ENCODE measurements at regions not wholly inside any gene's neighbourhood (a gene's known extent, or its start where the extent isn't known, plus 50 kb on each side); places are given as distances from the start of the nearest gene placed in this dataset.
"Not testable (repeated sequence)": the region's sequence is repeated elsewhere in the genome, so short reads cannot be mapped to it uniquely, and the experiment has no call there.

GRCh38 chr5:6106756-6107155, 271.6 kb downstream of the MED10 start:
- no peak for DNase-seq
- in situ Hi-C loops (cut with HindIII; ENCODE audit: low pct_ligation_motif_present, low pct_unique_long_range_greater_than_20kb, low sequenced_read_pairs), result no loop called here

GRCh38 chr5:6105320-6105719, 273.0 kb downstream of the MED10 start:
- no peak for DNase-seq

DNA sequence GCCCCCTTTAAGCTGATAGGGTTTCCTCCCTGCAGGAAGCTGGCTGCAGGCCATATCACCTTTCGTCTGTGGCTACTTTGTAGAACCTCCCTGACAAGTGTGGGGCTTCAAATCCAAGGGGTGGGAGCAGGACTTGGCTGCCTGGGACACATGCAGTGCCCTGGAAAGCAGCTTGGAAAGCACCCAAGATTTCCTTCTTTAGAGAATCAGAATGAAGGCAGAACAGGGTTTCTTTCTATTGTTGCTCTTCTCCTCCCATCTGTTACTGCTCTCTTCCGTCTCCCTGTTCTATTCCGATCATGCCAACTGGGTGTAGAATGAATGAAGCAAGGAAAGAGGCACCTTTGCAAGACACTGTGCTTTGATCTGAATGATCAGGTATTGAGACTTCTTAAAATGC, 282.2 kb downstream of the MED10 start:
- no peak for DNase-seq
- in situ Hi-C loops (cut with HindIII; ENCODE audit: low pct_ligation_motif_present, low pct_unique_long_range_greater_than_20kb, low sequenced_read_pairs), result no loop called here

More at GRCh38 chr5:6105320-6105719, 273.0 kb downstream of the MED10 start:
- in situ Hi-C loops (cut with HindIII; ENCODE audit: low pct_ligation_motif_present, low pct_unique_long_range_greater_than_20kb, low sequenced_read_pairs), result no loop called here

- in situ Hi-C loops (cut with HindIII; ENCODE audit: low pct_ligation_motif_present, low pct_unique_long_range_greater_than_20kb, low sequenced_read_pairs); DNase-seq: not testable (repeated sequence)
Observed at GRCh38 chr5:6094180-6094579, 284.2 kb downstream of the MED10 start.

DNA sequence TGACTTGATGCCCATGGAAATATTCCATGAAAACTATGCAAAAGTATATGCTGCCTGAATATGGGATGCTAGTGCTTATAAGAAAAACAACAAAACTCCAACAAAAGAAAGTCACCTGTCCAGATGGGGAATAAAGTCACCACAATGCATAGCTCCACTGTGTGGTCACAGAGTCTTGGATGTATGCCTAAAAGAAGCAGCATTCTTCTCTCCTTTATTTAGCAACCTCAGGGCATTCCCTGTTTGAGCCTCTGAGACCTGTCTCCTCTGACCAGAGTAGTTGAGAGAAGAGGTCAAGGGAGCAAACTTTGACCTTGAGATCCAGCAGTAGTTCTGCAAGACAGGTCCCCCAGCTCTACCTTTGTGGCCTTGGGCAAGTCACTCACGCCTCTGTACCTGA, 287.5 kb downstream of the MED10 start:
- in situ Hi-C loops (cut with HindIII; ENCODE audit: low pct_ligation_motif_present, low pct_unique_long_range_greater_than_20kb, low sequenced_read_pairs), result no loop called here
- no peak for DNase-seq

DNA sequence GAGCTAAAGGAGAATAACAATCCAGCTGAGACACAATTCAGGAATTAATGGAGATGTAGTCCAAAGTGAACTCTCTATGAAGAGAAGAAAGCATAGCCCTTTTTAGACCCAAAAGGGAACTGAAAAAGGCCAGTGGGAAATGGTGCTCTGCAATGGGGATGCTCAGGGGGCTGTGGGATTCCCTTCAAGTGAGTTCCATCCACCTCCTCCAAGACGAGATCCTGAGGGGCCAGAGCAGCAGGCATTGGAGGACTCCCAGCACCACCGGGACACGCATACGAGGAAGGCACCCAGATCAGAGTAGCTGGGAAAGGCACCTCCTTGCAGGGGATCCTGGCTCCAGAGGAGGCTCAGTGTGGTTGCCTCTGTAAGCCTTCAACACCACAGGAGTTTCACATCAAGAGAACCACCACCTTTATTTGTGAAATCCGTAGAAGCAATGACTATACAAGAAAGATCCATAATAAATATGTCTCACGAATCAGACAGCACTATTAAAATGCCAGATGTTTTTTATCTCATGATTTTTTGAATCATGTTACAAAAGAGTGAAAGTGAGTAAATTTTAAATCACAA, 288.2 kb downstream of the MED10 start:
- in situ Hi-C loops (cut with HindIII; ENCODE audit: low pct_ligation_motif_present, low pct_unique_long_range_greater_than_20kb, low sequenced_read_pairs), result no loop called here
- no peak for DNase-seq

- DNase-seq, result no peak
- in situ Hi-C loops (cut with HindIII; ENCODE audit: low pct_ligation_motif_present, low pct_unique_long_range_greater_than_20kb, low sequenced_read_pairs), result no loop called here
Observed at GRCh38 chr5:6088706-6089105, 289.6 kb downstream of the MED10 start.

- in situ Hi-C loops (cut with HindIII; ENCODE audit: low pct_ligation_motif_present, low pct_unique_long_range_greater_than_20kb, low sequenced_read_pairs), result no loop called here
- no peak for DNase-seq
Observed at GRCh38 chr5:6087576-6087975, 290.8 kb downstream of the MED10 start.

GRCh38 chr5:6086871-6087270, 291.5 kb downstream of the MED10 start:
- DNase-seq, result no peak
- in situ Hi-C loops (cut with HindIII; ENCODE audit: low pct_ligation_motif_present, low pct_unique_long_range_greater_than_20kb, low sequenced_read_pairs), result no loop called here

DNA sequence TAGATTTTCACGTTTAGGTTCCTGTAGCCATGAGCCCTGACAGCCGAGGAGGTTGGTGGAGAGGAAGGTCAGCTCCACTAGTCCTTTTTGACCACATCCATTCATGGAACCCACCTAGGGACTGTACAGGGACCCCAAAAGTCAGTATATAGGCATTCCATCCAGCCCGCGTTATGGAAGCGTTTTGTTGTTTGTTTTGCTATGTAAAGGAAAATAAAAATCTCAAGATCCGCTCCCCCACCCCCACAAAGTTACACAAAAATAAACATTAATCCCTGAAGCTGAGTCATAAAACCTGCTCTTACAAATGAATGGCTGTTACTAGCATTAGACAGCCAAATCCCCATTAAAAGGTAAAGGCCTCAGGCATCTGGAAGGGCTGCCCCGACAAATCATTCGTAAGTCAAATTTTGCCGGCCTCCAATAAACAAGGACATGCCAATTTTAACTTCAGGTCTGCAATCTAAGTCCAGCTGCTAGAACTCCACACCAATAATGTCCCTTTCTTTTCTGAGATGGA, 292.9 kb downstream of the MED10 start:
- in situ Hi-C loops (cut with HindIII; ENCODE audit: low pct_ligation_motif_present, low pct_unique_long_range_greater_than_20kb, low sequenced_read_pairs), result no loop called here

GRCh38 chr5:6084836-6085235, 293.5 kb downstream of the MED10 start:
- in situ Hi-C loops (cut with HindIII; ENCODE audit: low pct_ligation_motif_present, low pct_unique_long_range_greater_than_20kb, low sequenced_read_pairs), result no loop called here
- no peak for DNase-seq

More for the DNA sequence above, 292.9 kb downstream of the MED10 start:
- no peak for DNase-seq

DNA sequence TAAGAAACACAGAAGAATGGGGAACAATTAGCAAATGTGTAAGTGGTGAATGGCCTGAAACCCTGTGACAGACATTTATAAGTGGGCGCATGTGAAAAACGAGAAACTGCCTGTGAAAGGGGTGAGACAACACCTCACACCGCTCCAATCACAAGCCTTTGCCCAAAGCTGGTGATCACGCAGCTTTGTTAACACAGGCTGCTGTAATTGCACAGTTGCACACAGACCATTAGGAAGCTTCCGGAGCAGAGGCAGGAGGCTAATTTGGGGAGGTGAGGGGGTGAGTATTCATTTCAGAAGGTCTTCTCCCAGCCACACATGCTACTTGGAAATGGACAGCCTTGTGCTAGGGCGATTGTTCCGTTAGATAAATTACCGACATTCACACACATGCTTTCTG, 294.0 kb downstream of the MED10 start:
- DNase-seq, result no peak
- in situ Hi-C loops (cut with HindIII; ENCODE audit: low pct_ligation_motif_present, low pct_unique_long_range_greater_than_20kb, low sequenced_read_pairs), result no loop called here

GRCh38 chr5:6083311-6083978, 294.9 kb downstream of the MED10 start:
- in situ Hi-C loops (cut with HindIII; ENCODE audit: low pct_ligation_motif_present, low pct_unique_long_range_greater_than_20kb, low sequenced_read_pairs), result no loop called here
- DNase-seq, result no peak

GRCh38 chr5:6082685-6083084, 295.7 kb downstream of the MED10 start:
- DNase-seq, result no peak
- in situ Hi-C loops (cut with HindIII; ENCODE audit: low pct_ligation_motif_present, low pct_unique_long_range_greater_than_20kb, low sequenced_read_pairs), result no loop called here

GRCh38 chr5:6081727-6082210, 296.6 kb downstream of the MED10 start:
- DNase-seq, result no peak
- in situ Hi-C loops (cut with HindIII; ENCODE audit: low pct_ligation_motif_present, low pct_unique_long_range_greater_than_20kb, low sequenced_read_pairs), result no loop called here

DNA sequence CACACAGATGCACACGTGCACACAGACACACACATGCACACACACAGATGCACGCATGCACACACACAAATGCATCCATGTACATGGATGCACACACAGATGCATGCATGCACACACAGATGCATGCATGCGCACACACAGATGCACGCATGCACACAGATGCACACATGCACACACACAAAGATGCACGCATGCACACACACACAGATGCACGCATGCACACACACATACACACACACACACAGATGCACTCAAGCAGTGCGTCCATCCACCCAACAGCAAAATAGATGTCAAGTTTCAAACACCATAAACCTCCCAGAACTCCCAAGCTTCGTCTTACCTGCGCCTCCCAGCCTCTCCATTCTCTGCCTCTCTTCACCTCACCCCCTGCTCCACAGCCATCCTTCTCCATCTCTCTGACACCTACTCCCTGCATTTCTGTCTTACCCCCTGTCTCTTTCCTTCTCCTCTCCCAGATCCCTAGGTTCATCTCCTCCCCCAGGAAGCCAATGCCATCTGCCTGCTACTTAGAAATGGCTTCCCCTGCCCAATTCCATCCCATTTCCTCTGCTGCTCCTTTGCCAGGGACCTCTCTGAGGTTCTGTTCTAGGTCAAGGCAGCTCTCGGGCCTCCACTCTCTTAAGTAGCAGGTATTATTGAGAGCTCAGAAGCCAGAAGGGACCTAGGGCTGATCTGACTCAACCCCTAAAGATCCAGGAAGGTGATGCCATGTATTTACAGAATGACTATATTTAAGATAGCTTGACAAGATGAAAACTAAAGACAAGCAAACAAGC, 297.2 kb downstream of the MED10 start:
- DNase-seq, result no peak
- in situ Hi-C loops (cut with HindIII; ENCODE audit: low pct_ligation_motif_present, low pct_unique_long_range_greater_than_20kb, low sequenced_read_pairs), result no loop called here

DNA sequence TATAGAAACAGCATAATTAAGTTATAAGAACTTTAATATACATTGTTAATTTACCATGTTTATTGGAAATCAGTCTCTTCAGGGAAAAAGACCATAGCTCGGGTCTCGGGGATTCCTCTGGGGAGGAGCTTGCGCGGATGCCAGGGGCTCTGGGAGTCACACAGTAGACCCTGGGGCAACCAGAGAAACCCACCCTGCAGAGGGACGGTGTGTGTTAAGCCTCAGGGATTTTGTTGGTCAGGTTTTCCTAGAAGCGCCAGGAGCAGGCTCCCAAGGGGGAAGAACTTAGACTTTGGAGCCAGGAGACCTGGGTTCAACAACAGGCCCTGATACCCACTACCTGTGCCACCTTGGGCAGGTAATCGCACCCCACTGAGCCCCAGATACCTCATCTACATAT, 297.9 kb downstream of the MED10 start:
- in situ Hi-C loops (cut with HindIII; ENCODE audit: low pct_ligation_motif_present, low pct_unique_long_range_greater_than_20kb, low sequenced_read_pairs), result no loop called here
- DNase-seq, result no peak

DNA sequence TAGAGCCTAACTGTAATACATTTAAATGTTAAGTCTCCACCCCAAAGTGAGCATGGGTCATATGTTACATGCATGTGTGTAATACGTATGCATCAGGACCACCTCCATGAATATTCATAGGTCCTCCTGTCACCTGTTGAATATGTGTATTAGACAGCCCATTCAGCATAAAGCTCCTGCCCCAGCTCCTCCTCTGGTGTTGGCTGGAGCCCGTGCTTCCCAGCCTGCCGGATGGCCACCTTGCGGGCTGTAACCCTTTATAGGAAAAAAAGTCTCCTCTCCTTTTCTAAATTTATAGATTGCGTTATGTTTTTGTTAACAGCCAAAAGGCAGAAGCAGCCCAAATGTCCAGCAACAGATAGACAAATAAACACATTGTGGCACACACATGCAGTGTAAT, 299.5 kb downstream of the MED10 start:
- in situ Hi-C loops (cut with HindIII; ENCODE audit: low pct_ligation_motif_present, low pct_unique_long_range_greater_than_20kb, low sequenced_read_pairs), result no loop called here
- no peak for DNase-seq
